GM23338 (cell line): ENCODE measurements at regions not wholly inside any gene's neighbourhood (a gene's known extent, or its start where the extent isn't known, plus 50 kb on each side); places are given as distances from the start of the nearest gene placed in this dataset.

Experiments
- EZH2 ChIP-seq: fragments of 200-600 bp; sonication (generic); IDR thresholded peaks from one replicate; pipeline ENCODE4 v1.8.0; 2017; ENCODE audit warnings: antibody characterized with exemption, mild to moderate bottlenecking, low read depth; ENCODE audit not compliant: unreplicated experiment
- NANOG ChIP-seq: IDR thresholded peaks from 2 replicates; pipeline ENCODE4 v1.6.1; 2016; ENCODE audit warnings: antibody characterized with exemption, borderline replicate concordance
- POLR2AphosphoS5 ChIP-seq: IDR thresholded peaks from 2 replicates; pipeline ENCODE4 v1.6.1; 2016; ENCODE audit warnings: antibody characterized with exemption, low read depth
- REST ChIP-seq: IDR thresholded peaks from one replicate; pipeline ENCODE4 v1.6.1; 2018; ENCODE audit warnings: antibody characterized with exemption; ENCODE audit not compliant: unreplicated experiment
- STAT1 ChIP-seq: IDR thresholded peaks from one replicate; pipeline ENCODE4 v1.6.1; 2016; ENCODE audit warnings: antibody characterized with exemption; ENCODE audit not compliant: unreplicated experiment
- ZNF114 ChIP-seq: fragments of 250-450 bp; sonication (Bioruptor Pico); IDR thresholded peaks from 2 replicates; pipeline ENCODE4 v1.5.0; 2020; ENCODE audit warnings: mild to moderate bottlenecking, moderate library complexity
- ZNF462 ChIP-seq: fragments of 250-450 bp; sonication (Bioruptor Pico); IDR thresholded peaks from 2 replicates; pipeline ENCODE4 v1.5.0; 2020; ENCODE audit warnings: mild to moderate bottlenecking, moderate library complexity

- TF ChIP-seq ZNF462 (CRISPR knock-in tag) = no peak
- no peak for TF ChIP-seq EZH2
- no peak for TF ChIP-seq POLR2AphosphoS5
- TF ChIP-seq NANOG = no peak
- no peak for TF ChIP-seq ZNF114 (CRISPR knock-in tag)
- TF ChIP-seq REST = no peak
- no peak for TF ChIP-seq STAT1
These were observed 348.7 kb upstream of the TNRC6C start (continued) for GRCh38 chr17:77609553-77610517.
